Fibroblast of pulmonary artery (primary cell): ENCODE measurements at regions not wholly inside any gene's neighbourhood (a gene's known extent, or its start where the extent isn't known, plus 50 kb on each side); places are given as distances from the start of the nearest gene placed in this dataset.

Source experiments
- DNase-seq: peaks from one replicate; pipeline ENCODE4 v3.0.0-alpha.2; 2010; ENCODE audit warnings: low read depth
- H3K4me3 ChIP-seq: replicated peaks from 2 replicates; pipeline ENCODE4 v1.5.1; 2011; ENCODE audit warnings: low read depth, mild to moderate bottlenecking, control low read depth, low read length, moderate library complexity
- TF ChIP-seq, protein P1 (sequence below): IDR thresholded peaks from 2 replicates; pipeline ENCODE4 v1.5.1; 2011; ENCODE audit warnings: mild to moderate bottlenecking, control low read depth, low read length, inconsistent platforms; ENCODE audit errors: missing control alignments

DNA sequence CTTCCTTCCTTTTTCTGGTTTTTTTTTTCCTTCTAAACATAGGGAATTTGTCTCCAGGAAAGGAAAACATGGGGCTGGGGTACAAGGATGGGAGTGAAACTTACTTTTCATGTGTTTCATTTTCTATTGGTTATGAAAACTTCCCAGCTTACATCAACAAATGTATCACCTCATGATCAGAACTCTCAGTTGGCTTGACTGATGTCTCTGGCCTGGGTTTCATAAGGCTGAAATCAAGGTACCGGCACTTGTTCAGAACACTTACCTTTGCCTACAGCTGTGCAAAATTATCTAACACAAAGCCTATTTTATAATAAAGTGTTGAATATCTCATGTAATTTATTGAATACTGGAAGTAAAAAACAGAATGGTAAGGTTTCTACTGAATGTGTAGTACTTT, 91.8 kb upstream of the STT3B start:
- no peak overlapping the region for H3K4me3 ChIP-seq
- TF ChIP-seq, protein P1, sequence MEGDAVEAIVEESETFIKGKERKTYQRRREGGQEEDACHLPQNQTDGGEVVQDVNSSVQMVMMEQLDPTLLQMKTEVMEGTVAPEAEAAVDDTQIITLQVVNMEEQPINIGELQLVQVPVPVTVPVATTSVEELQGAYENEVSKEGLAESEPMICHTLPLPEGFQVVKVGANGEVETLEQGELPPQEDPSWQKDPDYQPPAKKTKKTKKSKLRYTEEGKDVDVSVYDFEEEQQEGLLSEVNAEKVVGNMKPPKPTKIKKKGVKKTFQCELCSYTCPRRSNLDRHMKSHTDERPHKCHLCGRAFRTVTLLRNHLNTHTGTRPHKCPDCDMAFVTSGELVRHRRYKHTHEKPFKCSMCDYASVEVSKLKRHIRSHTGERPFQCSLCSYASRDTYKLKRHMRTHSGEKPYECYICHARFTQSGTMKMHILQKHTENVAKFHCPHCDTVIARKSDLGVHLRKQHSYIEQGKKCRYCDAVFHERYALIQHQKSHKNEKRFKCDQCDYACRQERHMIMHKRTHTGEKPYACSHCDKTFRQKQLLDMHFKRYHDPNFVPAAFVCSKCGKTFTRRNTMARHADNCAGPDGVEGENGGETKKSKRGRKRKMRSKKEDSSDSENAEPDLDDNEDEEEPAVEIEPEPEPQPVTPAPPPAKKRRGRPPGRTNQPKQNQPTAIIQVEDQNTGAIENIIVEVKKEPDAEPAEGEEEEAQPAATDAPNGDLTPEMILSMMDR = no peak
- DNase-seq = no peak

DNA sequence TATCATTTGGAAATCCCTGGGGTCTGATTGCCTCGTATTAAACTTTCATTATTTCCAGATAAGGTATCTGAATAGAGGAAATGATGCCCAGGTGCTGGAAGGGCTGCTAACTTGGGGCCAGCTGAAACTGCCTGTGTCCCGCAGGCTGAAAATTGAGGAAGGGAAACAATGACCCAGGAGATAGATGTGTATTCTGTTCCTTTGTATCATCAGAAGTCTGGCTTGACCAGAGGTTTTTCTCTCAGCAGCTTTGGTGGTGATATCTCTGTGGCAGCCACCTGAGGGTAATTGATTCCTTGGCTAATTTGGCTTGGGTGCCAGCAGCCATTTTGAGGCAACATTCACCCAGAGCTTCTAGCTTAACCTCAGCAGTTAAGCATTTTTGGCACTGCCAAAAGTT, 90.0 kb upstream of the STT3B start:
- TF ChIP-seq, protein P1 = no peak
- no peak for DNase-seq
- no peak overlapping the region for H3K4me3 ChIP-seq

DNA sequence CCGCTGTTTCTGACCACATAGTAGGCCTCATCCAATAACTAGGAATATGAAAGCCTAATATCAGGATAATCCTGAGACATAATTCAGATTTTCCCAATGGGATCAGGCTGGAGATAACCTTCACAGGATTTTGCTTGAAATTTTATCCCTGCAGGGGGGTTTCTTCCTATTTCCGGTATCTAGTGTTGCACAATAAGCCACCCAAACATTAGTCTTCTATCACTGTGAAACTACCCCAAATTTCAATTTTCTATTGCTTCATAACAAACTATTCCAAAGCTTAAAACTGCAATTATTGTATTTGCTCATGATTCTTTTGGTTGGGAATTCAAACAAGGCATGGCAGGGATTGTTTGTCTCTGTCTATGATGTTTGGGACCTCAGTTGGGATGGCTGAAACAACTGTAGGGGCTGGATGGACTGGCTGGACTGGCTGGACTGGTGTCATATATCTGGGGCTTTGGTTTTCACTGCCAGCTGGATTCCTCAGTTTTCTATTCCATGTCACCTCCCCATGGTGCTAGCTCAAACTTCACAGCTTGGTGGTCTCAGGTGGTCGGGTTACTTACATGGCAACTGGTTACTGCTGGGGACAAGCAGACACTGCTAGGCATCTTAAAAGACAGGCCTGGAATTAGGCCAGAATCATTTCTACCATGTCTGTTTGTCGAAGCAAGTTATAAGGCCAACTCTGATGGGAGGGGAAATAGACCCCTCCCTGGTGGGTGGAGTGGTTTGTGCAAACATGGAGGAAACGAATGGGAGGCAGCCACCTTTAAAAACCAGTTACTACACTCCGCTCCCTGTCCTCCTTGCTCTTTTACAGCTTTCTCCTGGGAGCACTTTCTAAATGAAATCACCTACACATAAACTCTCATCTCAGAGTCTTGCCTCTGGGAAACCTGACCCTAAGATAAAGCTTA, 88.2 kb upstream of the STT3B start:
- no peak for DNase-seq
- TF ChIP-seq, protein P1 = no peak
- H3K4me3 ChIP-seq = no peak overlapping the region

DNA sequence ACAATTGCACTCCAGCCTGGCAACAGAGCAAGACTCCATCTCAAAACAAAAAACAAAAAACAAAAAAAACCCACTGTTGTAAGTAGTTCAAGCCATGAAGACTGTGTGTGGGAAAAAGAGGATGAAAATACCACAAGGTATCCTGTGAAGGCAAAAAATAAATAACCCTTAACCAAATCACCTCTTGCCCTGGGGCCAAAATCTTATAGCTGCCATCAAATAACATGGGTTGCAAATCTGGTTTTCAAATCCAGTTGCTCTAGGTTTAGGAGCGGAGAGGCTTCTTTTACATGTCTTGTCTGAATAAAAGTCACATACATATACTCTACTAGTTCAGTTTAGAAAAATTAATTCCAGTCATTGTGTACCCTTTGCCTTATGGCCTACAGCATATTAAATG, 87.0 kb upstream of the STT3B start:
- H3K4me3 ChIP-seq = no peak overlapping the region
- TF ChIP-seq, protein P1 = no peak
- no peak for DNase-seq

DNA sequence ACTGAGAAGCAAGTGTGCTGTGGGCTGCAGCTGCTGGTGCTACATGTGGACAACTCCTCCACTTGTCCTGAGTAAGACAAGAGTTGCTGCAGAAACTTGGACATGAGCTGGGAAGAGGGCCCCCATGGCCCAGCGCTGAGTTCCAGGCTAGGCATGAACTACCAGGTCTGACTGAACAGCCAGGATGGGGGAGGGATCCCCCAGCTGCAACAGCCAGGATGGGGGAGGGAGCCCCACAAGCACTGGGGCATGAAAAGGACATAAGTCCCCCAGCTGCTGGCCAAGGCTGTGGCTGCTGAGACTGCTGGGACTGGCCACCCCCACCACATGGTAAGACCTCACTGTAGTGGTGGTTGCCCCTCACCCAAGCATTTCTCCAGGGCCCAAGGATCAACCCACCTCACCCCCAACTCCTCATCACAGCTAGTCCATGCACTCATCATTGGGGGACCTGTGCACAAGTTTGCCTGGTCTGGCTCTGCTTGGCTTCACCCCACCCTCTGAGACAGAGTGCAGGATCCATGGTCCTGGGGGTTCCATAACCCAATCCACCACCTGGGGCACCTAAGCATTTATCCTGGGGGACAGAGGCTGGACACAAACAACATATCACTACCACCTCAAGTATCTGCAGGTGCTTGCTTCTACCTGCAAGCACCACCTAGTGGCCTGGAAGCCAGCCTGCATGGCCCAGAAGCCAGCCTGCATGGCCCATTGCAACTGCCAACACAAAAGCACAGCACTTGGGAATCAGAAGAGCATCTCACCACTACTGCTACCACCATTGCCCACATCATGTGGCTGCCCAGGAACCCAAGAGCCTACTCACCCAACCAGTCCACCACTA, 84.5 kb upstream of the STT3B start:
- DNase-seq = peak; percentile 38
- TF ChIP-seq, protein P1 = peak; percentile 66
- H3K4me3 ChIP-seq = no peak overlapping the region

DNA sequence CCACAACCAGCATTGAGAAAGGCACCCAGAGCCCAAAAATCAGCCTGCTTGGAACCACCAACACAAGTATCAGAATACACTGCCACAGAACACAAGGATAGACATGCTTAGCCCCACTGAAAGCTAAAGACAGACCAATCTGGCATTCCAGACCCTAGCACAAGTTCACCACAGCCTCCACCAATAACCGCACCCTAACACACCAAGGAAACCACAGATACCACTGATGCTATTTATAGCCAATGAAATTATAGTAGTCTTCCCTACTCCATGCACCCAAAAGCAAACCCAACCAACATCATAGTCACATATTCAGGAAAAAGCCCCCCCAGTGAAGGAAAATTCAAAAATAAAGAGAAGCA, 83.9 kb upstream of the STT3B start:
- TF ChIP-seq, protein P1 = no peak
- DNase-seq = no peak
- no peak overlapping the region for H3K4me3 ChIP-seq
